ENCODE measurements at regions not wholly inside any gene's neighbourhood (a gene's known extent, or its start where the extent isn't known, plus 50 kb on each side); places are given as distances from the start of the nearest gene placed in this dataset.
"Not testable (repeated sequence)": the region's sequence is repeated elsewhere in the genome, so short reads cannot be mapped to it uniquely, and the experiment has no call there.

GRCh38 chr6:85191656-85192055 is 258.2 kb upstream of the NT5E start:
- DNase-seq = no peak

- DNase-seq = no peak
These were observed 263.2 kb upstream of the NT5E start for GRCh38 chr6:85186546-85187175.

- DNase-seq = no peak
These were observed 263.9 kb upstream of the NT5E start for GRCh38 chr6:85185977-85186376.

- no peak for DNase-seq
These were observed 266.0 kb upstream of the NT5E start for GRCh38 chr6:85183841-85184240.

- DNase-seq = no peak
These were observed 277.2 kb upstream of the NT5E start for GRCh38 chr6:85172705-85173104.

GRCh38 chr6:85172161-85172560 is 277.7 kb upstream of the NT5E start:
- DNase-seq = no peak

GRCh38 chr6:85169189-85169588 is 280.7 kb upstream of the NT5E start:
- DNase-seq = no peak

- DNase-seq = no peak
These were observed 281.7 kb upstream of the NT5E start for GRCh38 chr6:85168146-85168545.

- no peak for DNase-seq
These were observed 283.7 kb upstream of the NT5E start for GRCh38 chr6:85166114-85166741.

GRCh38 chr6:85163156-85164080 is 286.5 kb upstream of the NT5E start:
- DNase-seq = no peak

GRCh38 chr6:85157311-85157710 is 292.6 kb upstream of the NT5E start:
- no peak for DNase-seq

GRCh38 chr6:85143676-85144075 is 306.2 kb upstream of the NT5E start:
- DNase-seq = no peak

GRCh38 chr6:85137865-85138264 is 312.0 kb upstream of the NT5E start:
- DNase-seq = no peak

GRCh38 chr6:85136310-85136709 is 313.6 kb upstream of the NT5E start:
- no peak for DNase-seq

GRCh38 chr6:85135376-85136094 is 314.3 kb upstream of the NT5E start:
- DNase-seq = no peak

- DNase-seq = no peak
These were observed 315.7 kb upstream of the NT5E start for GRCh38 chr6:85134172-85134571.

GRCh38 chr6:85132091-85132490 is 317.8 kb upstream of the NT5E start:
- DNase-seq = no peak

- no peak for DNase-seq
These were observed 319.1 kb upstream of the NT5E start for GRCh38 chr6:85130743-85131142.

GRCh38 chr6:85129881-85130280 is 320.0 kb upstream of the NT5E start:
- no peak for DNase-seq

- no peak for DNase-seq
These were observed 321.1 kb upstream of the NT5E start for GRCh38 chr6:85128781-85129180.

GRCh38 chr6:85128256-85128655 is 321.6 kb upstream of the NT5E start:
- not testable (repeated sequence) for DNase-seq

- no peak for DNase-seq
These were observed 322.1 kb upstream of the NT5E start for GRCh38 chr6:85127696-85128243.

GRCh38 chr6:85127168-85127498 is 322.8 kb upstream of the NT5E start:
- no peak for DNase-seq

Measured in stimulated activated CD4-positive, alpha-beta T cell treated with anti-CD3 and anti-CD28 coated beads, Interleukin-4, amount 100 ng/mL, for 1 hour (primary cell).